Activated naive CD4-positive, alpha-beta T cell treated with anti-CD3 and anti-CD28 coated beads, Interleukin-2, amount 10 ng/mL, durations not matched to agents 7 days and 5 days (primary cell): ENCODE measurements at regions not wholly inside any gene's neighbourhood (a gene's known extent, or its start where the extent isn't known, plus 50 kb on each side); places are given as distances from the start of the nearest gene placed in this dataset.

Source experiments
- CTCF ChIA-PET: fragments of 350-600 bp; sonication (Branson Sonifier 250); formaldehyde crosslinking; loops from one replicate; lab custom pipeline; 2021; ENCODE audit warnings: antibody characterized with exemption; lab: Charles Lee
- DNase-seq: peaks from one replicate; pipeline ENCODE4 v3.0.0-alpha.2; 2020
- H3K27ac Mint-ChIP-seq: one replicate; pipeline ENCODE4 v1.8.0; 2021; ENCODE audit warnings: mild to moderate bottlenecking, moderate library complexity, mixed read lengths
- H3K27me3 Mint-ChIP-seq: one replicate; pipeline ENCODE4 v1.8.0; 2021; ENCODE audit warnings: mild to moderate bottlenecking, mixed read lengths
- H3K36me3 Mint-ChIP-seq: one replicate; pipeline ENCODE4 v1.8.0; 2021; ENCODE audit warnings: mixed read lengths
- H3K4me1 Mint-ChIP-seq: one replicate; pipeline ENCODE4 v1.8.0; 2021; ENCODE audit warnings: mixed read lengths
- H3K4me3 Mint-ChIP-seq: one replicate; pipeline ENCODE4 v1.8.0; 2021; ENCODE audit warnings: mild to moderate bottlenecking, moderate library complexity, mixed read lengths
- H3K9me3 Mint-ChIP-seq: one replicate; pipeline ENCODE4 v1.8.0; 2021; ENCODE audit warnings: mixed read lengths

DNA sequence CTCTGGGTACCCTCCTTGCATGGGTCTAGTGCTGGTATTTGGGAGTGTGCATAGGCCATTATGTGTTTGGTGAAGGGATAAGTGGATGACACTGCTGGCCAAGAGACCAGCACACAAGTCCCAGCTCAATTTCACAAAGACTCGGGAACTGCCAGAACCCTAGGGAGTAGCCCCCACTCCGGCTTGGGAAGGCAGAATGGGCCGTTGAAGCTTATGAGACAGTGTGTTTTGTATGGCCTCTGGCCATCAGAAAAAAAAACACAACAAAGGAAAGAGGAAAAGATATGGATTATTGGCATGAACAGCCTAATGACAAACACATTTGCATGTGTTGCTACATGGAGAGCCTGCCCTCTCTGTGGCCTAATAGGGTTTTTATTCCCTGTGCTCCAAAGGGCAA lies 144.2 kb downstream of the TTC32 start:
- Mint-ChIP-seq H3K27me3 (no peaks in the 10 kb centered on the region), H3K4me3 (no peak overlapping the region), H3K27ac (no peak overlapping the region), H3K9me3 (no peaks in the 10 kb centered on the region), H3K4me1 (no peaks in the 10 kb centered on the region), H3K36me3 (no peaks in the 10 kb centered on the region)
- CTCF ChIA-PET: no interaction called here
- DNase-seq: no peak

DNA sequence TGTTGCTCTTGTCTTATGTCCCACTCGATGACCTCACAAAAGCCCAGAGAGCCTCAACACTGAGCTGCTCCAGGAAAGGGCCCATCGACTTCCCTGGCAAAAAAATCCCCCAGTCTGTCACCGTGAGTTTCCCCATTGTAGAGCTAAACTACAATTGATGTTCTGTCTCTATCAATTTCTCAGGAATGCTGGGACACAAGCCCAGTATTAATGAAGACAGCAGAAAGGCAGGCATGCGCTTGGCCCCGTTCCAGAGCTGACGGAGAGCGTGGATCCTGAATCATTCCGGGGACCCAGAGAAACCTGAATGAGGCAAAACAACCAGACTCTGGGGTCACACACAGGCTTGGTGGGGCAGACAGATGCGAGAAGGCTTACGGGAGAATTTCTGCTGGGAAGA lies 146.9 kb downstream of the TTC32 start:
- Mint-ChIP-seq H3K4me1 (no peaks in the 10 kb centered on the region), H3K27me3 (peaks cover 3% of the 10 kb centered on the region), H3K36me3 (no peaks in the 10 kb centered on the region), H3K9me3 (no peaks in the 10 kb centered on the region), H3K27ac (no peak overlapping the region), H3K4me3 (no peak overlapping the region)
- no peak for DNase-seq
- CTCF ChIA-PET: no interaction called here

DNA sequence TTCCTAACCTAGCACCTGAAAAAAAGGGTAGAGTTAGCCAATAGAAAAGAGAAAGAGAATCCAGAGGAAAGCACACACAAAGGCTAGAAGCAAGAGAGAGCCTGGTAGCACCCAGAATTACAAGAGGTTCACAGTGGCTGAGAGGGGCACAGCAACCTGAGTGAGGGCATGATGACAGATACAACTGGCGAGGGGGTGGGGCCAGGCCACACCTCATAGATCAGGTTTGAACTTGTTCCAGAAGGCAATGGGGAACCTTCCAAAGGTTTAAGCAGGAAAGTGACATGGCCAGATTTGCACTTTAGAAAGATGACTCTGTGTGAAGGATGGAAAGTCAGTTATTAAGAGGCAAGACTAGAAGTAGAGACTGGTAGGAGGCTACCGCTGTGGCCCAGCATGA lies 148.0 kb downstream of the TTC32 start:
- Mint-ChIP-seq H3K4me1 (no peaks in the 10 kb centered on the region), H3K36me3 (no peaks in the 10 kb centered on the region), H3K9me3 (no peaks in the 10 kb centered on the region), H3K27me3 (peaks cover 3% of the 10 kb centered on the region), H3K4me3 (no peak overlapping the region), H3K27ac (no peak overlapping the region)
- CTCF ChIA-PET: no interaction called here
- no peak for DNase-seq

DNA sequence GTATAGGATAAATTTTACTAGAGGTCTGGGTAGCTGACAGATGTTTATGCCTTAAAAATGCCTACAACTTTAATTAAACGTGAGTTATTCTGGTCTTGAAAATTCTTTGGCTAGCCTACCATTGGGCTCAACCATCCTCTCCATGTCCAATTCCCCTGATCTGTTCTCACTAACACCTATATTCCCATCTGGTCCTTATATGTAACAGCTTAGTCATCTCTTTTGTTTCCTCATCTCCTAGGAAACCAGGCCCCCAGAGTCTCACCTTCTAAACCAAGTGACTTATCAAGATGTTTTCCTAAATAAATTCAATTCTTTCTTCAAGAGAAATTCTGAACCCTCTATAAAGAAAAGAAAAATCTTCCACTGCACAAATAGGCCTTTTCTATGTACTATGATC lies 148.5 kb downstream of the TTC32 start:
- Mint-ChIP-seq H3K4me3 (no peak overlapping the region), H3K9me3 (no peaks in the 10 kb centered on the region), H3K36me3 (no peaks in the 10 kb centered on the region), H3K27me3 (peaks cover 3% of the 10 kb centered on the region), H3K27ac (no peak overlapping the region), H3K4me1 (no peaks in the 10 kb centered on the region)
- CTCF ChIA-PET: no interaction called here
- DNase-seq: no peak

DNA sequence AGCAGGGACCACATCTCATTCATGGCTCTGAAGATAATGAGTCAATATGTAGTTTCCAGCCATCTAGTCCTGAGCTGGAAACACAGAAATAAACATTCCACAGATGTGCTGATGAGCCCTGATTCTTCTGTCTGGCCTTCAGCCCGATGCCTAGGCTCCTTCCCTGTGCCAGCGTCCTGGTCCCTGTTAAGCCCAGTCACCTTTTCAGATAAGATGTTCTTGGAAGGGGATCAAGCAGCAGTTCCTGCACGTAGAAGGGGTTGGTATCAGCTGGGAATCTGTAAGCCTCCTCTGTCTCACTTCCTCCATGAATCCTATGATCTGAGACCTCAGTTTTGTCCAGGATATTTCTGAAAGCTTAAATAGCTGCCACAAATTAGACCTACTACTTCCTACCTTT lies 149.3 kb downstream of the TTC32 start:
- CTCF ChIA-PET: no interaction called here
- no peaks in the 10 kb centered on the region for H3K9me3 Mint-ChIP-seq
- H3K4me1 Mint-ChIP-seq: no peaks in the 10 kb centered on the region
- no peak for DNase-seq
- no peak overlapping the region for H3K4me3 Mint-ChIP-seq
- no peaks in the 10 kb centered on the region for H3K36me3 Mint-ChIP-seq
- H3K27me3 Mint-ChIP-seq: peaks cover 3% of the 10 kb centered on the region
- H3K27ac Mint-ChIP-seq: no peak overlapping the region

DNA sequence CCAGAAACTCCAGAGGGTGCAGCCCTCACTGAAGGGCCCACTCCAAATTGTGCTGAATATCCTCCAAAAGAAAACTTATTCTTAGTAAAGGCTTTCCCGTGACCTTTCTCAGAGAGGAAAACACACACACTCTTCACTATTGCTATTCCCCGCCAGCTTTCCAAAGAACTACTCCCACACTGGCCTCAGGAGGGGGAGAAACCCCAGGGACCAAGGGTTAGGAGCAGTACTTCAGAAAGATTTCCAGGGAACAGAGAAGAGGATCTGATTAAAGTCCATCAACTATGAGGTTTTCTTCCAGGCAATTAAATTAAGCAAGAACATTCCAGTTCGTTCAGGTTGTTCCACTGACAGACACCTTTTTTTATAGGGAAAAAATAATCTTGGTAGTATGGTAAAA lies 150.2 kb downstream of the TTC32 start:
- no peaks in the 10 kb centered on the region for H3K9me3 Mint-ChIP-seq
- CTCF ChIA-PET: no interaction called here
- H3K36me3 Mint-ChIP-seq: no peaks in the 10 kb centered on the region
- H3K4me1 Mint-ChIP-seq: no peaks in the 10 kb centered on the region
- H3K27ac Mint-ChIP-seq: no peak overlapping the region
- DNase-seq: no peak
- H3K27me3 Mint-ChIP-seq: peaks cover 3% of the 10 kb centered on the region
- H3K4me3 Mint-ChIP-seq: no peak overlapping the region

DNA sequence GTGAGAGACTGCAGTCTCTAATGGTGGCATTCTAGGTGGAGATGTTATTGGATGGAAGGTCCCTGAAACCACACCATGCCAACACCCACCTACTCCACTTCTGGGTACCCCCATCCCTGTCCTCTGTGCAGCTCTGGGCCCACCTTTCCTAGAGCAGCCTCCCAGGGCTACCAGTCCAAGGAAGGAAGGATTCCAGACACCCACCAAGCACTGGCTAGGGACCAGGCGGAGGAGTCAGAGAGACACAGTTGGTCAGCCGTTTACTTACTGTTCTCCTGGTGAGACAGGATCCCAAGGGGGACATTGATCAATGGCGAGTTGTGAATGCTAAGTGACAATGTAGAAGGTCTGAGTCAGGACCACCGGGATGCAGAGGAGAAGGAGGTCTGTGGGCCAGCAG lies 151.6 kb downstream of the TTC32 start:
- no peaks in the 10 kb centered on the region for H3K36me3 Mint-ChIP-seq
- H3K9me3 Mint-ChIP-seq: no peaks in the 10 kb centered on the region
- H3K27ac Mint-ChIP-seq: no peak overlapping the region
- DNase-seq: no peak
- H3K4me3 Mint-ChIP-seq: no peak overlapping the region
- CTCF ChIA-PET: no interaction called here
- H3K27me3 Mint-ChIP-seq: peaks cover 3% of the 10 kb centered on the region
- no peaks in the 10 kb centered on the region for H3K4me1 Mint-ChIP-seq

DNA sequence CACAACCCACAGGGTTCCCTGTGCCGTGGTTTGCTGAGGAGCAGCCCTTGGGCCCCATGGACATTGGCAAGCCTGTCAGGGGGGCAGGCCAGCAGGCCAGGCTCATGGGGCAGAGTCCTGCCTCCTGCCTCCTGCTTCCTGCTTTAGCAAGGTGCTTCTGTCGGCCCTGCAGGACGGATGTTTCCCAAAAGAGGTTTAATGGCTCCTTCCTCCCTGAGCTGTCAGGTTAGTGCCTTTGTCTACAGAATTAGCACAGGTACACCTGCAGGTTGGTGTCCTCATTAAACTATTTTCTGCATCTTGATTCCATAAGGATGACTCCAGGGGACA lies 152.3 kb downstream of the TTC32 start:
- Mint-ChIP-seq H3K4me1 (no peaks in the 10 kb centered on the region), H3K27ac (no peak overlapping the region), H3K4me3 (no peak overlapping the region), H3K9me3 (no peaks in the 10 kb centered on the region), H3K36me3 (no peaks in the 10 kb centered on the region), H3K27me3 (peaks cover 3% of the 10 kb centered on the region)
- CTCF ChIA-PET: interaction anchor here (0.6 kb wide), 1 partner anchor 1334 kb away, joined by 3 read pairs; no protein-coding TSS in a partner anchor
- no peak for DNase-seq

DNA sequence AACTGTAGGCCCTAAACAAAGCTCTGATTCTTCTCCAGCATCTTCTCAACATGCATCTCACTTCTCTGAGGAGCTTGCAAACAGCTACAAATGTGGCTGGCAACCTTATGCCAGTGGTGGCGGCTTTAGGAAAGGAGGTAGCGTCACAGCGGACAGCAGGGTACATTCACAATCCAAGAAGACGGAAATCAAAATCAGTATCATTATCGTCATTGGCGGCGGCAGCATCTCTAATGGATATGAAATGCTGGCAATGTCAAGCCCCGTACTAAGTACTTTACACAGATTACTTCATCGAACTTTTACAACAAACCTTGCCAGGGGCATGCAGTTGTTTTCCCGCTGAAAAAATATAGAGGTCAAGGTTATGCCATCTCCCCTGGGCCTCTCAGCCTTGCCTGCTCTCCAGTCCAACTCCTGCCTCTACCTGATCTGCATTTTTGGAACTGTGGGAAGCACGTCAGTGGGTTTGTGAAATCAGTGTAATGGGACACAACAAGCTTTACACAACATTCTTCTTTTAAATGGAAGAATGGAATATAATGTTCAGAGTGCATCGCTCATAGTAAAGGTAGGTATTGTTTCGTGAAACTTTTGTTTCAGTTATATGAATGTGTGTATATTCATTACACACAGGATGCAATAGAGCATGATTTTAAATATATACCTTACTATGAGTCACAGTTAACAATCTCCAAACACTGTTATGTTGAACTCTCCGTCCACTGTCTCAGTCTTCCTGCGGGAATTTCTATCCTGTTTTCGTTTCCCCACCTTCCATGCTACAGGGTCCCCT lies 152.9 kb downstream of the TTC32 start:
- Mint-ChIP-seq H3K4me1 (no peaks in the 10 kb centered on the region), H3K27ac (no peak overlapping the region), H3K4me3 (no peak overlapping the region), H3K27me3 (peaks cover 3% of the 10 kb centered on the region), H3K9me3 (no peaks in the 10 kb centered on the region), H3K36me3 (no peaks in the 10 kb centered on the region)
- CTCF ChIA-PET: no interaction called here
- no peak for DNase-seq

DNA sequence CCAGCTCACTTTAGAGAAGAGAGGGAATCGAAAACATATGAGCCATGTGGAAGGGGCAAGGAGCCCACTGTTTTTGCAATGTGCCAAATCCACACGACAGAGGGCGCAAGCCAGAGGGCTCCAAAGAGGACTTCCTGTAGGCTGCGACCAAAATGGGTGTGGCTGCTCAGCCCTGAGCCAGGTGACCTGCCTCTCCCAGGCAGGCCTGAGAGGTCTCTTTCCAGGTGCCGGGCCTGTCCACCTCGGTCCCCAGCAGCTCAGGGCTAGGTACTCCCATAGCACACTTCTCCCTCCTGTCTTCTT lies 153.8 kb downstream of the TTC32 start:
- no peaks in the 10 kb centered on the region for H3K36me3 Mint-ChIP-seq
- no peak overlapping the region for H3K27ac Mint-ChIP-seq
- DNase-seq: no peak
- H3K4me1 Mint-ChIP-seq: no peaks in the 10 kb centered on the region
- CTCF ChIA-PET: no interaction called here
- H3K27me3 Mint-ChIP-seq: peaks cover 3% of the 10 kb centered on the region
- no peak overlapping the region for H3K4me3 Mint-ChIP-seq
- no peaks in the 10 kb centered on the region for H3K9me3 Mint-ChIP-seq

DNA sequence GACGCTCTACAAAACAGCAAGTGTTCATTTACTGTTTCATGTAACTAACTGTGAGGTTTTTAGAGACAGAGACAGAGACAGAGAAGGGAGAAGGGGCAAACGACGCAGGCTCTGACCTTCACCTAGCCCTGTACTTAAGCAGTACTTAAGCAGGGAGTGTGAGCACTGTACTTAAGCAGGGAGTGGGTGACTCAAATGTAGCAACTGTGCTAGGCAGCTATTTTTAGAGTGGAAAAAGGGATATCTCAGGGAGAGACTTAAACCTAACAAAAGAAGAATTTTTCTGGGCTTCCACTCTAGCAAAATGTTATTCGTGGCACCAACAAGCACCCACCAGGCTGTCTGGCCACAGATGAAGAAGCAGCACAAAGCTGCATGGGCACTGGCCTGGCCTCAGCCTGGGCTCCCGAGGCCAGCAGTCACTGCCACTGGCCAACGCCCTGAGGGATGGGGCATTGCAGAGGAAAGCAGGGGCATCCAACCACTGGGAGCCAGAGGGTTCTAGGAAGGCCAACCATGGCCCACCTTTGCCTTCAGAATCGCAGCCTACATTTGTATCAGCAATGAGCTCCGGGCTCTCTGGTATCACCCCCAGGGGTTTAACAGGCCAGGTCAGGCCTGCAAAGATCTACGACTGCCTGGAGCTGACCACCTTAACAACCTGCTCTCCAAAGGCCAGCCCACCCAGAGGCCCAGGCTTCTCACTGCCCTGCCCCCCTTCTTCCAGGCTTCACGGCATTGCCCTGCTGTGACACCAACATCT lies 154.3 kb downstream of the TTC32 start:
- DNase-seq: no peak
- Mint-ChIP-seq H3K27ac (no peak overlapping the region), H3K36me3 (no peaks in the 10 kb centered on the region), H3K4me3 (no peak overlapping the region), H3K27me3 (peaks cover 3% of the 10 kb centered on the region), H3K9me3 (no peaks in the 10 kb centered on the region), H3K4me1 (no peaks in the 10 kb centered on the region)
- CTCF ChIA-PET: no interaction called here

DNA sequence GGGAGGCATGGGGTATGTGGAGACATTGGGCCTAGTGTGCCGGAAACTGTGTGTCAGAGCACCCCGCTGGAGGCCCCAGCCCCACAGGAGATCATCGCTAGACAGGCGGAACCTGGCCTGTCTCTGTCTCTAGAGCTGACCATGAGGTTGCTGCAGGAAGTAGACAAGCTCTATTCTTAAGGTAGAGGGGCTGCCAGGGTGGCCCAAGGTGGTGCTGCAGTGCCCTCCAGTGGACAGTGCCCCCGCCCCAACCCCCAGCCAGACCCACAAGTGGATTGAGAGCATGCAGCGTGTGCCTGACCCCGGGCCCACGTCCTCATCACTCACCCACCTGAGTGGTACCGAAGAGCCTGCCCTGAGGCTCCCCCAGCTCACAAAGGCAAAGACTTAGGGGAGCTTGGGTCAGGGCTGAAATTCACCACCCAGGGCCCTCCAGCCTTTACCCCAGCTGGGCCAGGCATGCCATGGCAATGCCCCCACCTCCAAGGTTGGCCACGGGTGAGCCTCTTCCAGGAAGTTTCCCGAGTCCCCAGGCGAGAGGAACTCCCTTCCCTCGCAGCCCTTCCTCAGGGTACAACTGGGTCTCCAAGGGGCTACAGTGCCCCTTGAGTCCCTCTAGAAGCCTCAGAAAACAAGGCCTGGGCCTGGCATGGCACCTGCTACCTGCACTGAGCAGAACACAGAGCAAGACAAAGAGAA lies 155.0 kb downstream of the TTC32 start:
- DNase-seq: no peak
- no peak overlapping the region for H3K4me3 Mint-ChIP-seq
- H3K36me3 Mint-ChIP-seq: no peaks in the 10 kb centered on the region
- H3K9me3 Mint-ChIP-seq: no peaks in the 10 kb centered on the region
- H3K27me3 Mint-ChIP-seq: peaks cover 3% of the 10 kb centered on the region
- H3K4me1 Mint-ChIP-seq: no peaks in the 10 kb centered on the region
- CTCF ChIA-PET: no interaction called here
- H3K27ac Mint-ChIP-seq: no peak overlapping the region

DNA sequence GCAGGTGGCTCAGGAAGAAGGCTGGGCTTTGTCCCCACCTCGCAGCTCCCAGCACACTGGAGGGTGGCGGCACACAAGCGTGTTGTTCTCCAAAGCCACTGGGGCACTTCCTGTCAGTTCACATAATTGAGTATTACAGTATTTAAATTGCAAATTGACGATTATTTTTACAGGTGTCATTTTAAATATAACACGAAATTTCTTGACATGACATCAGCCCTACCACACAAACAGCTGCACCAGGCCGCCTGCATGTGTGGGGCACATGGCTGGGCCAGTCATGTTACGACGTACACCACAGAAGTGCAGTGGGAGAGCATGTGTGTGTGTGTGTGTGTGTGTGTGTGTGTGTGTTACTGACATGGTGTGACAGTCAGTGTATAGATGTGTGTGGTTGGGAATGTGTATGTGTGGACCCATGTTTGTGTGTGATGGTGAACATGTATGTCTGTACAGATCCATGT lies 155.6 kb downstream of the TTC32 start:
- H3K27me3 Mint-ChIP-seq: peaks cover 3% of the 10 kb centered on the region
- DNase-seq: no peak
- CTCF ChIA-PET: no interaction called here
- no peak overlapping the region for H3K27ac Mint-ChIP-seq
- no peaks in the 10 kb centered on the region for H3K4me1 Mint-ChIP-seq
- no peaks in the 10 kb centered on the region for H3K36me3 Mint-ChIP-seq
- no peaks in the 10 kb centered on the region for H3K9me3 Mint-ChIP-seq
- H3K4me3 Mint-ChIP-seq: no peak overlapping the region

DNA sequence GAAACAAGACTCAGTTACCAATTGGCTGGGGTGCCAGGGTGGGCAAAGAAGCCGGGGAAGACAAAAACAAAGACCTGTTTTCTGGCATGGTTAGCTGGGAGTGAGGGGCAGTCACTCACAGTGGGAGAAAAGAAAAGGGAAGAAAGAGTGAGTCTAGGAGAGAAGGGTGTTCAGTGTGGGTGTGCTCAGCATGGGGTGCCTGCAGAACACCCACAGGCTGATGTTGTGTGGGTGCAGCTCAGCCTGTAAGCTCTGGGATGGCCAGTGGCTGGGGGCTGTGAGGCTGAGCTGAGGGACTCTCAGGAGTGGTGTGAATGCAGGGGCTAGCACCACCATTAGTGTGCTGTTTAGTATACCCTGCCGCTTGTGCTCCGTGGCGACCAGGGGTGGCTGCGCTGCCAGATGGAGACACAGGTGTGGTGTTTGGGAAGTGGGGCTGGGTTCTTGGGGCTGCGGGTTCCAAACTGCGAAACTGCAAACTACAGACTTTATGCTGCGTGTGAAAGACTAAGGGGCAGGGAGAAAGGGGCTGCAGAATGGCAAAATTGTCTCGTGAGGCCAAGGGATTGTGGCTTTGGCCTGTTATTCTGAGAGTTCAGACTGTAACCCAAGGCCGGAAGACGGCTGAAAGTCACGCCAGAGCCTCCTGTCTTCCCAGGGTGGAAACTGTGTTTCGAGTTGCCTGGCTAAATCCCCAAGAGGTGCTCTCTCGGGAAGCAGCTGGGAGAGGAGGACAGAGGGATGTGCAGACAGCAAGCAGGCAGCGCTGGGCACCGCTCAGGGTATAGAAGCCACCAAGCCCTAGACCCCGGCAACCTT lies 156.3 kb downstream of the TTC32 start:
- Mint-ChIP-seq H3K4me3 (no peak overlapping the region), H3K36me3 (no peaks in the 10 kb centered on the region), H3K4me1 (no peaks in the 10 kb centered on the region), H3K27ac (no peak overlapping the region), H3K27me3 (peaks cover 3% of the 10 kb centered on the region), H3K9me3 (no peaks in the 10 kb centered on the region)
- no peak for DNase-seq
- CTCF ChIA-PET: no interaction called here
